Hepatocyte (in vitro differentiated cells): ENCODE measurements at regions not wholly inside any gene's neighbourhood (a gene's known extent, or its start where the extent isn't known, plus 50 kb on each side); places are given as distances from the start of the nearest gene placed in this dataset.

Source experiments
- DNase-seq: peaks from one replicate; pipeline ENCODE4 v3.0.0-alpha.2; 2016; ENCODE audit warnings: low spot score
- H2AFZ ChIP-seq: fragments of 200-600 bp; sonication (generic); 2 replicates; pipeline ENCODE4 v1.6.0; 2016; ENCODE audit warnings: antibody characterized with exemption, mild to moderate bottlenecking
- H3K27ac ChIP-seq: fragments of 200-600 bp; sonication (generic); 2 replicates; pipeline ENCODE4 v1.5.1; 2016; ENCODE audit warnings: mild to moderate bottlenecking
- H3K27me3 ChIP-seq: fragments of 200-600 bp; sonication (generic); 2 replicates; pipeline ENCODE4 v1.6.1; 2016
- H3K36me3 ChIP-seq: fragments of 200-600 bp; sonication (generic); replicated peaks from 2 replicates; pipeline ENCODE4 v1.5.1; 2016; ENCODE audit warnings: low read depth; ENCODE audit not compliant: insufficient read depth
- H3K4me1 ChIP-seq: fragments of 200-600 bp; sonication (generic); 2 replicates; pipeline ENCODE4 v1.5.1; 2016; ENCODE audit warnings: mild to moderate bottlenecking, moderate library complexity; ENCODE audit not compliant: insufficient read depth
- H3K4me2 ChIP-seq: fragments of 200-600 bp; sonication (generic); 2 replicates; pipeline ENCODE4 v1.6.0; 2016
- H3K4me3 ChIP-seq: fragments of 200-600 bp; sonication (generic); 2 replicates; pipeline ENCODE4 v1.5.1; 2016; ENCODE audit warnings: mild to moderate bottlenecking
- H3K79me2 ChIP-seq: fragments of 200-600 bp; sonication (generic); 2 replicates; pipeline ENCODE4 v1.6.0; 2017; ENCODE audit warnings: mild to moderate bottlenecking
- H3K9me2 ChIP-seq: fragments of 200-600 bp; sonication (generic); replicated peaks from 2 replicates; pipeline ENCODE4 v1.6.0; 2017; ENCODE audit warnings: mild to moderate bottlenecking; ENCODE audit not compliant: insufficient read depth
- H3K9me3 ChIP-seq: fragments of 200-600 bp; sonication (generic); 2 replicates; pipeline ENCODE4 v1.5.1; 2016; ENCODE audit warnings: low read depth, mild to moderate bottlenecking
- H4K20me1 ChIP-seq: fragments of 200-600 bp; sonication (generic); 2 replicates; pipeline ENCODE4 v1.6.0; 2016; ENCODE audit warnings: mild to moderate bottlenecking; ENCODE audit not compliant: insufficient read depth, poor library complexity, severe bottlenecking
- EZH2 ChIP-seq: fragments of 200-600 bp; sonication (generic); IDR thresholded peaks from 2 replicates; pipeline ENCODE4 v1.6.1; 2016; ENCODE audit warnings: antibody characterized with exemption, mild to moderate bottlenecking, borderline replicate concordance
- EZH2phosphoT487 ChIP-seq: fragments of 200-600 bp; sonication (generic); IDR thresholded peaks from one replicate; pipeline ENCODE4 v1.6.1; 2018; ENCODE audit warnings: antibody characterized with exemption, mild to moderate bottlenecking, low read depth, moderate library complexity; ENCODE audit not compliant: unreplicated experiment, severe bottlenecking
- WGBS: methylation state at CpG from one replicate; pipeline ENCODE4 v1.1.6; 2016; ENCODE audit warnings: low lambda C conversion rate; ENCODE audit errors: missing lambda C conversion rate; 5-methylcytosine and 5-hydroxymethylcytosine counted together
- TF ChIP-seq, protein P1 (sequence below): fragments of 200-600 bp; sonication (generic); IDR thresholded peaks from 2 replicates; pipeline ENCODE4 v1.5.1; 2016; ENCODE audit warnings: antibody characterized with exemption, mild to moderate bottlenecking; ENCODE audit not compliant: poor library complexity

DNA sequence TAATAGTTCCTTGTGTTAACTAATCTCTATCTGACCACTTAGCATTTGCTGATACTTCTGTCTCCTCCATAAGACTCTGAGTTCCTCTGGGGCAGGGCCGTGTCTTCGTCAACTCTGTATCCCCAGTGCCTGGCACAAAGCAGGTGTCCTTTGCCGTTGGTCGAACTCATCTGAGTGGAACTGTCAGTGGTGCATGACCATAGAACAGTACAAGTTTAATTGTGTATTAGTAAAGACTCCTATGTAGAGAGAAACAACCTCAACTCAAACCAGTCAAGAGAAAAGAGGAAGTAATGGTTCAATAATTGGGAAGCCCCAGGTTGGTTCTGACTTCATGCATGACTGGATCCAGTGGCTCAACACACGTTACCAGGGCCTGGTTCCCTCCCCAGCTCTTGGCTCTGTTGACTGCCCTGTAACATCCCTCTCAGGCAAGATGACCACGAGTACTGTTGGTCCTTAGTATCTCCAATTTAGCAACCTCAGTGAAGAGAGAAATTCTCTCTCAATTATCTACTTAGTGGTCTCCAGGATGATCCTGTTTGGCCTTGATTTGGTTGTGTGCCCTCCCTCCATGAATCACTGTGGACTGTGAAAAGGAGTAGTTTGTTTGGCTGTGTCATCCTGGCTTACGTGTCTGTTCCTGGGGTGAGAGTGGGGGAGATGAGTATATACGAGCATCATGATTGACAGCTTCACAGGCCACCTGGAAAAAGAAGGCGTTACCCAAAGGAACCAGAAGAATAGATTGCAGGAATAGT, 58.5 kb upstream of the MSH6 start:
- no peaks in the 10 kb centered on the region for H3K9me2 ChIP-seq

DNA sequence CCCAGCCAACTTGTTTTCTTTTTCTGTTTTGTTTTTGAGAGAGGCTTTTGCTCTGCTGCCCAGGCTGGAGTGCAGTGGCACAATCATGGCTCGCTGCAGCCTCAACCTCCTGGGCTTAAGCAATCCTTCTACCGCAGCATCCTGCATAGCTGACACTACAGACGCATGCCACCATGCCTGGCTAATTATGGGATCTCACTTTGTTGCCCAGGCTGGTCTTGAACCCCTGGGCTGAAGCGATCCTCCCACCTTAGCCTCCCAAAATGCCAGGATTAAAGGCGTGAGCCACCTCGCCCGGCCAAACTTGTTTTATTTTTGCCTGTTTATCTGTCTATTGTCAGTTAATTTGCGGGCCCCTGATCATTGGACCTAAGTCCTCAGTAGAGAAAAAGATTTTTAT, 61.6 kb upstream of the MSH6 start:
- Histone ChIP-seq H3K27me3 (no peaks in the 10 kb centered on the region), H3K27ac (no peak overlapping the region), H3K36me3 (no peaks in the 10 kb centered on the region), H2AFZ (no peak overlapping the region), H3K4me2 (no peak overlapping the region), H3K4me3 (no peak overlapping the region), H3K9me2 (no peaks in the 10 kb centered on the region), H3K9me3 (no peaks in the 10 kb centered on the region), H3K4me1 (no peaks in the 10 kb centered on the region), H4K20me1 (no peaks in the 10 kb centered on the region), H3K79me2 (no peaks in the 10 kb centered on the region)
- no peak for DNase-seq
- WGBS = 83% methylated on average over 8 of the region's 8 CpGs
- TF ChIP-seq EZH2phosphoT487 (no peak), EZH2 (no peak)
- TF ChIP-seq, protein P1, sequence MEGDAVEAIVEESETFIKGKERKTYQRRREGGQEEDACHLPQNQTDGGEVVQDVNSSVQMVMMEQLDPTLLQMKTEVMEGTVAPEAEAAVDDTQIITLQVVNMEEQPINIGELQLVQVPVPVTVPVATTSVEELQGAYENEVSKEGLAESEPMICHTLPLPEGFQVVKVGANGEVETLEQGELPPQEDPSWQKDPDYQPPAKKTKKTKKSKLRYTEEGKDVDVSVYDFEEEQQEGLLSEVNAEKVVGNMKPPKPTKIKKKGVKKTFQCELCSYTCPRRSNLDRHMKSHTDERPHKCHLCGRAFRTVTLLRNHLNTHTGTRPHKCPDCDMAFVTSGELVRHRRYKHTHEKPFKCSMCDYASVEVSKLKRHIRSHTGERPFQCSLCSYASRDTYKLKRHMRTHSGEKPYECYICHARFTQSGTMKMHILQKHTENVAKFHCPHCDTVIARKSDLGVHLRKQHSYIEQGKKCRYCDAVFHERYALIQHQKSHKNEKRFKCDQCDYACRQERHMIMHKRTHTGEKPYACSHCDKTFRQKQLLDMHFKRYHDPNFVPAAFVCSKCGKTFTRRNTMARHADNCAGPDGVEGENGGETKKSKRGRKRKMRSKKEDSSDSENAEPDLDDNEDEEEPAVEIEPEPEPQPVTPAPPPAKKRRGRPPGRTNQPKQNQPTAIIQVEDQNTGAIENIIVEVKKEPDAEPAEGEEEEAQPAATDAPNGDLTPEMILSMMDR = no peak

More for the DNA sequence above, 58.5 kb upstream of the MSH6 start:
- 80% methylated on average over 9 of the region's 9 CpGs for WGBS
- no peaks in the 10 kb centered on the region for H4K20me1 ChIP-seq
- no peaks in the 10 kb centered on the region for H3K79me2 ChIP-seq
- no peaks in the 10 kb centered on the region for H3K4me1 ChIP-seq
- DNase-seq = no peak
- no peak overlapping the region for H3K4me3 ChIP-seq
- no peaks in the 10 kb centered on the region for H3K36me3 ChIP-seq
- no peak overlapping the region for H3K27ac ChIP-seq
- no peak overlapping the region for H3K4me2 ChIP-seq
- no peak overlapping the region for H2AFZ ChIP-seq
- TF ChIP-seq, protein P1 = no peak
- TF ChIP-seq EZH2 = no peak
- TF ChIP-seq EZH2phosphoT487 = no peak
- H3K27me3 ChIP-seq = no peaks in the 10 kb centered on the region
- H3K9me3 ChIP-seq = no peaks in the 10 kb centered on the region

DNA sequence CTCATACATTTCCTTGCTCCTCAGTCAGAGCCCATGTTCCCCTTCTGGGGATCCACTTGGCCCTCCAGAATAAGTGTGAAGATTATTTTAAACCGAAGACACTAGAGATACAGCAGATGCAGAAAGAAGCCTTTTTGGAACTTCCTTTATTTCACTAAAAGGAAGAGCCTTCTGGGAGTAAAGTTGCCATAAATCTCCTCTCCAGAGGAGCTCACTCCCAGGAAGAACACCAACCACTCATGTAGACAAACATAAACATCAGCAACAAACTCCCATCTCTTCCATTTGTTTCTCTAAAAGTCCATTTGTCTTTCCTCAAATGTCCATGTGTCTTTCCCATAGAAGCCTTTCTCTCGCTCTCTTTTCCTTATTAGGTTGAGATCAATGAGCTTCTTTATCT, 62.4 kb upstream of the MSH6 start:
- WGBS = 3% methylated on average over 2 of the region's 2 CpGs
- no peaks in the 10 kb centered on the region for H3K9me3 ChIP-seq
- H3K27me3 ChIP-seq = no peaks in the 10 kb centered on the region
- H2AFZ ChIP-seq = no peak overlapping the region
- no peaks in the 10 kb centered on the region for H4K20me1 ChIP-seq
- H3K79me2 ChIP-seq = no peaks in the 10 kb centered on the region
- H3K27ac ChIP-seq = no peak overlapping the region
- DNase-seq = no peak
- TF ChIP-seq EZH2 = no peak
- no peak for TF ChIP-seq EZH2phosphoT487
- TF ChIP-seq, protein P1 = no peak
- H3K4me1 ChIP-seq = no peaks in the 10 kb centered on the region
- H3K4me3 ChIP-seq = no peak overlapping the region
- H3K36me3 ChIP-seq = no peaks in the 10 kb centered on the region
- H3K4me2 ChIP-seq = no peak overlapping the region
- H3K9me2 ChIP-seq = no peaks in the 10 kb centered on the region
